GM23338 (cell line): ENCODE measurements at regions not wholly inside any gene's neighbourhood (a gene's known extent, or its start where the extent isn't known, plus 50 kb on each side); places are given as distances from the start of the nearest gene placed in this dataset.

Experiments
- ATAC-seq: fragments of 200-7000 bp; cut with Tn5 transposase; 3 replicates; pipeline ENCODE4 v1.9.1; 2020
- DNase-seq: peaks from one replicate; pipeline ENCODE4 v3.0.0-alpha.2; 2015; ENCODE audit warnings: low spot score
- H2AFZ ChIP-seq: fragments of 200-600 bp; sonication (generic); 2 replicates; pipeline ENCODE4 v1.8.0; 2016; ENCODE audit warnings: antibody characterized with exemption, mild to moderate bottlenecking, moderate library complexity
- H3F3A ChIP-seq: fragments of 200-600 bp; sonication (generic); replicated peaks from 2 replicates; pipeline ENCODE4 v1.8.0; 2017; ENCODE audit warnings: antibody characterized with exemption, mixed run types, low read depth
- H3K27ac ChIP-seq: fragments of 200-600 bp; sonication (generic); 2 replicates; pipeline ENCODE4 v1.6.1; 2016; ENCODE audit warnings: low read depth
- H3K27me3 ChIP-seq: fragments of 200-600 bp; sonication (generic); 2 replicates; pipeline ENCODE4 v1.8.0; 2016; ENCODE audit warnings: mild to moderate bottlenecking, mixed run types, moderate library complexity; ENCODE audit not compliant: insufficient read depth
- H3K36me3 ChIP-seq: fragments of 200-600 bp; sonication (generic); 2 replicates; pipeline ENCODE4 v1.8.0; 2016; ENCODE audit warnings: mild to moderate bottlenecking; ENCODE audit not compliant: insufficient read depth
- H3K4me1 ChIP-seq: fragments of 200-600 bp; sonication (generic); 2 replicates; pipeline ENCODE4 v1.8.0; 2016; ENCODE audit warnings: mild to moderate bottlenecking, moderate library complexity; ENCODE audit not compliant: insufficient read depth
- H3K4me2 ChIP-seq: fragments of 200-600 bp; sonication (generic); 2 replicates; pipeline ENCODE4 v1.7.1; 2017; ENCODE audit warnings: mixed run types
- H3K4me3 ChIP-seq: fragments of 200-600 bp; sonication (generic); 2 replicates; pipeline ENCODE4 v1.6.1; 2016; ENCODE audit warnings: mixed run types
- H3K79me2 ChIP-seq: fragments of 200-600 bp; sonication (generic); replicated peaks from 2 replicates; pipeline ENCODE4 v1.8.0; 2017; ENCODE audit warnings: mild to moderate bottlenecking; ENCODE audit not compliant: insufficient read depth
- H3K9me2 ChIP-seq: fragments of 200-600 bp; sonication (generic); 2 replicates; pipeline ENCODE4 v1.8.0; 2017; ENCODE audit not compliant: insufficient read depth
- H4K20me1 ChIP-seq: fragments of 200-600 bp; sonication (generic); replicated peaks from 2 replicates; pipeline ENCODE4 v1.8.0; 2017; ENCODE audit warnings: mild to moderate bottlenecking; ENCODE audit not compliant: insufficient read depth
- H3K27ac Mint-ChIP-seq: 2 replicates; pipeline ENCODE4 v1.8.0; 2020; ENCODE audit warnings: inconsistent platforms, mild to moderate bottlenecking, moderate library complexity, mixed read lengths
- H3K27me3 Mint-ChIP-seq: 3 replicates; pipeline ENCODE4 v1.8.0; 2022; ENCODE audit warnings: low read depth, mild to moderate bottlenecking, moderate library complexity, mixed read lengths, inconsistent platforms; ENCODE audit not compliant: insufficient read depth, poor library complexity
- H3K36me3 Mint-ChIP-seq: 3 replicates; pipeline ENCODE4 v1.8.0; 2021; ENCODE audit warnings: low read depth, mild to moderate bottlenecking, inconsistent platforms, moderate library complexity, mixed read lengths
- H3K4me1 Mint-ChIP-seq: 3 replicates; pipeline ENCODE4 v1.8.0; 2020; ENCODE audit warnings: mild to moderate bottlenecking, inconsistent platforms, mixed read lengths
- H3K4me3 Mint-ChIP-seq: 3 replicates; pipeline ENCODE4 v1.8.0; 2021; ENCODE audit warnings: moderate library complexity, mild to moderate bottlenecking, inconsistent platforms, mixed read lengths
- H3K9me3 Mint-ChIP-seq: 3 replicates; pipeline ENCODE4 v1.8.0; 2020; ENCODE audit warnings: moderate library complexity, mild to moderate bottlenecking, inconsistent platforms, mixed read lengths
- CREB1 ChIP-seq: fragments of 250-450 bp; sonication (Bioruptor Pico); IDR thresholded peaks from 2 replicates; pipeline ENCODE4 v1.5.0; 2020; ENCODE audit warnings: low read depth, mild to moderate bottlenecking, moderate library complexity
- EZH2 ChIP-seq: fragments of 200-600 bp; sonication (generic); IDR thresholded peaks from one replicate; pipeline ENCODE4 v1.8.0; 2017; ENCODE audit warnings: antibody characterized with exemption, mild to moderate bottlenecking, low read depth; ENCODE audit not compliant: unreplicated experiment
- EZH2phosphoT487 ChIP-seq: fragments of 200-600 bp; sonication (generic); IDR thresholded peaks from one replicate; pipeline ENCODE4 v1.8.1; 2018; ENCODE audit warnings: antibody characterized with exemption; ENCODE audit not compliant: unreplicated experiment
- ZNF114 ChIP-seq: fragments of 250-450 bp; sonication (Bioruptor Pico); IDR thresholded peaks from 2 replicates; pipeline ENCODE4 v1.5.0; 2020; ENCODE audit warnings: mild to moderate bottlenecking, moderate library complexity
- ZNF331 ChIP-seq: fragments of 250-450 bp; sonication (Bioruptor Pico); IDR thresholded peaks from 2 replicates; pipeline ENCODE4 v1.5.0; 2020; ENCODE audit warnings: low read depth, mild to moderate bottlenecking, moderate library complexity
- ZNF462 ChIP-seq: fragments of 250-450 bp; sonication (Bioruptor Pico); IDR thresholded peaks from 2 replicates; pipeline ENCODE4 v1.5.0; 2020; ENCODE audit warnings: mild to moderate bottlenecking, moderate library complexity

- no peak for TF ChIP-seq CREB1
- no peak for TF ChIP-seq ZNF331 (CRISPR knock-in tag)
- TF ChIP-seq ZNF462 = no peak
- TF ChIP-seq ZNF114 = no peak
These were observed 133.2 kb upstream of the FAM20A start (continued) for GRCh38 chr17:68734187-68734900.

GRCh38 chr17:68733241-68734176 lies 132.3 kb upstream of the FAM20A start:
- DNase-seq = peak; percentile 33
- TF ChIP-seq EZH2 = no peak
- no peak for TF ChIP-seq EZH2phosphoT487
- peak; percentile 54 for ATAC-seq
- Mint-ChIP-seq H3K9me3 (peaks cover 53% of the 10 kb centered on the region), H3K4me1 (peaks cover 28% of the 10 kb centered on the region), H3K36me3 (peaks cover 48% of the 10 kb centered on the region), H3K4me3 (no peak overlapping the region; the same call in 2 of the 3 replicates), H3K27me3 (peaks cover 2% of the 10 kb centered on the region), H3K27ac (peak overlapping the region; percentile 55)
- no peak overlapping the region for H2AFZ ChIP-seq
- no peaks in the 10 kb centered on the region for H3K27me3 ChIP-seq
- H3K4me2 ChIP-seq = no peak overlapping the region
- H3K79me2 ChIP-seq = no peaks in the 10 kb centered on the region
- no peaks in the 10 kb centered on the region for H4K20me1 ChIP-seq
- peak overlapping the region; percentile 65 for H3K27ac ChIP-seq
- no peaks in the 10 kb centered on the region for H3F3A ChIP-seq
- no peak overlapping the region for H3K4me3 ChIP-seq
- H3K9me2 ChIP-seq = peaks cover 9% of the 10 kb centered on the region; the same call in 1 of the 2 replicates
- peaks cover 18% of the 10 kb centered on the region for H3K4me1 ChIP-seq
- peaks cover 7% of the 10 kb centered on the region; the same call in 1 of the 2 replicates for H3K36me3 ChIP-seq
